ENCODE measurements at regions not wholly inside any gene's neighbourhood (a gene's known extent, or its start where the extent isn't known, plus 50 kb on each side); places are given as distances from the start of the nearest gene placed in this dataset.
"Not testable (repeated sequence)": the region's sequence is repeated elsewhere in the genome, so short reads cannot be mapped to it uniquely, and the experiment has no call there.

- H3K4me3 ChIP-seq (replicated peaks; ENCODE audit: low read depth, low read length) = no peak overlapping the region
- TF ChIP-seq CTCF (IDR thresholded peaks at IDR 0.05; ENCODE audit: low read length, missing control alignments) = no peak
- no peak for DNase-seq (ENCODE audit: low read depth)
Observed at GRCh38 chr12:97050509-97050908, 143.5 kb downstream of the NEDD1 start.

GRCh38 chr12:97051341-97051740 lies 144.3 kb downstream of the NEDD1 start:
- H3K4me3 ChIP-seq (replicated peaks; ENCODE audit: low read depth, low read length) = no peak overlapping the region
- DNase-seq (ENCODE audit: low read depth) = no peak
- TF ChIP-seq CTCF (IDR thresholded peaks at IDR 0.05; ENCODE audit: low read length, missing control alignments) = no peak

- DNase-seq (ENCODE audit: low read depth) = no peak
- H3K4me3 ChIP-seq (replicated peaks; ENCODE audit: low read depth, low read length) = no peak overlapping the region
- no peak for TF ChIP-seq CTCF (IDR thresholded peaks at IDR 0.05; ENCODE audit: low read length, missing control alignments)
Observed at GRCh38 chr12:97061171-97061570, 154.1 kb downstream of the NEDD1 start.

GRCh38 chr12:97063292-97063935 lies 156.4 kb downstream of the NEDD1 start:
- no peak overlapping the region for H3K4me3 ChIP-seq (replicated peaks; ENCODE audit: low read depth, low read length)
- no peak for DNase-seq (ENCODE audit: low read depth)
- TF ChIP-seq CTCF (IDR thresholded peaks at IDR 0.05; ENCODE audit: low read length, missing control alignments) = no peak

- TF ChIP-seq CTCF (IDR thresholded peaks at IDR 0.05; ENCODE audit: low read length, missing control alignments) = no peak
- DNase-seq (ENCODE audit: low read depth) = peak; percentile 9
- no peak overlapping the region for H3K4me3 ChIP-seq (replicated peaks; ENCODE audit: low read depth, low read length)
Observed at GRCh38 chr12:97075161-97075933, 168.3 kb downstream of the NEDD1 start.

- no peak for TF ChIP-seq CTCF (IDR thresholded peaks at IDR 0.05; ENCODE audit: low read length, missing control alignments)
- DNase-seq (ENCODE audit: low read depth) = no peak
- no peak overlapping the region for H3K4me3 ChIP-seq (replicated peaks; ENCODE audit: low read depth, low read length)
Observed at GRCh38 chr12:97075934-97076630, 169.0 kb downstream of the NEDD1 start.

- DNase-seq (ENCODE audit: low read depth); H3K4me3 ChIP-seq (replicated peaks; ENCODE audit: low read depth, low read length): not testable (repeated sequence)
Observed at GRCh38 chr12:97076912-97077311, 169.9 kb downstream of the NEDD1 start.

Measured in fibroblast of pulmonary artery (primary cell).